ENCODE measurements at regions not wholly inside any gene's neighbourhood (a gene's known extent, or its start where the extent isn't known, plus 50 kb on each side); places are given as distances from the start of the nearest gene placed in this dataset.

DNA sequence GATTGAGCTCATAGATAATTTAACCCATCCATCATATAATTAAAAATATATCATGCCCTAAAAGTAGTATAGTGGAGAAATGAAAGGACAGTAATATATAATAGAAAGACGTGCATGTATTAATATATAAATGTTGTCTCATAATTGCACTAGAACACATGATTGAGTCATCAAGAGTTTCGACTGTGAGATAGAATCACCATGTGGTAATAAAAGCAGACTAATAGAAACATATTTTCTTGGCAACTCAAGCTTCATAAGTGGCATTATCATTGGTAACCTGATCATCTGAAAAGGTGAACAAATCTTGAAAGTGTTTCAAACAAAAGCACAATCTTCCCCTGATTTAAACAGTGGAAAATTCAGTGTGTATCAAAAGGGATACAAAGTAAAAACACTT, 188.8 kb downstream of the CYRIA start:
- TF ChIP-seq ZNF335 (tag by site-specific recombination; conservative IDR thresholded peaks at IDR 0.05) (no peak), ZNF596 (tag by site-specific recombination; IDR thresholded peaks at IDR 0.05) (no peak), ZNF114 (tag by site-specific recombination; IDR thresholded peaks at IDR 0.05) (no peak), TCF7L2 (IDR thresholded peaks at IDR 0.05; ENCODE audit: borderline replicate concordance, low read depth, low read length) (no peak), HOXA7 (CRISPR knock-in tag; IDR thresholded peaks at IDR 0.05; ENCODE audit: borderline replicate concordance) (no peak), ZNF621 (tag by site-specific recombination; IDR thresholded peaks at IDR 0.05) (no peak)
